Endodermal cell (in vitro differentiated cells): ENCODE measurements at regions not wholly inside any gene's neighbourhood (a gene's known extent, or its start where the extent isn't known, plus 50 kb on each side); places are given as distances from the start of the nearest gene placed in this dataset.

Source experiments
- DNase-seq: peaks from one replicate; pipeline ENCODE4 v3.0.0-alpha.2; 2017
- H3K27ac ChIP-seq: 2 replicates; pipeline ENCODE4 v1.5.1; 2013; ENCODE audit warnings: mild to moderate bottlenecking, low read depth, low read length, moderate library complexity
- H3K27me3 ChIP-seq: 2 replicates; pipeline ENCODE4 v1.6.1; 2013; ENCODE audit warnings: mild to moderate bottlenecking, low read length, moderate library complexity; ENCODE audit not compliant: insufficient read depth, control insufficient read depth, poor library complexity, severe bottlenecking
- H3K36me3 ChIP-seq: 2 replicates; pipeline ENCODE4 v1.7.0; 2013; ENCODE audit warnings: mild to moderate bottlenecking, low read length, moderate library complexity; ENCODE audit not compliant: control insufficient read depth, insufficient read depth
- H3K4me1 ChIP-seq: one replicate; pipeline ENCODE4 v1.7.0; 2013; ENCODE audit warnings: low read length; ENCODE audit not compliant: control insufficient read depth, insufficient read depth
- H3K4me3 ChIP-seq: 2 replicates; pipeline ENCODE4 v1.5.1; 2013; ENCODE audit warnings: mild to moderate bottlenecking, low read length, moderate library complexity
- H3K9ac ChIP-seq: 2 replicates; pipeline ENCODE4 v1.6.1; 2013; ENCODE audit warnings: mild to moderate bottlenecking, low read length, moderate library complexity; ENCODE audit not compliant: poor library complexity, severe bottlenecking; ENCODE audit errors: extremely low read depth
- H3K9me3 ChIP-seq: 2 replicates; pipeline ENCODE4 v1.6.1; 2013; ENCODE audit warnings: mild to moderate bottlenecking, low read length, moderate library complexity; ENCODE audit not compliant: control insufficient read depth
- H3K27ac Mint-ChIP-seq: 2 replicates; pipeline ENCODE4 v1.8.0; 2020; ENCODE audit warnings: mixed read lengths
- H3K27me3 Mint-ChIP-seq: 2 replicates; pipeline ENCODE4 v1.8.0; 2021; ENCODE audit warnings: mild to moderate bottlenecking, mixed read lengths; ENCODE audit not compliant: insufficient read depth
- H3K36me3 Mint-ChIP-seq: 2 replicates; pipeline ENCODE4 v1.8.0; 2020; ENCODE audit warnings: low read depth, mixed read lengths
- H3K4me1 Mint-ChIP-seq: 2 replicates; pipeline ENCODE4 v1.8.0; 2020; ENCODE audit warnings: mixed read lengths
- H3K4me3 Mint-ChIP-seq: 2 replicates; pipeline ENCODE4 v1.8.0; 2020; ENCODE audit warnings: mild to moderate bottlenecking, moderate library complexity, mixed read lengths
- H3K9me3 Mint-ChIP-seq: 2 replicates; pipeline ENCODE4 v1.8.0; 2020; ENCODE audit warnings: mild to moderate bottlenecking, mixed read lengths
- WGBS, 2 experiments: methylation state at CpG; one replicate each; pipeline versions ENCODE4 v1.1.5 to v1.1.7; 2013; ENCODE audit warnings: missing lambda C conversion rate in 2 of 2, mixed read lengths in 1 of 2; ENCODE audit not compliant: insufficient coverage in 1 of 2, insufficient read length in 1 of 2; 5-methylcytosine and 5-hydroxymethylcytosine counted together
- TF ChIP-seq, protein P1 (sequence below): fragments of 200-600 bp; sonication (generic); conservative IDR thresholded peaks from 2 replicates; pipeline ENCODE4 v1.5.0; 2021; ENCODE audit warnings: antibody characterized with exemption, mild to moderate bottlenecking

DNA sequence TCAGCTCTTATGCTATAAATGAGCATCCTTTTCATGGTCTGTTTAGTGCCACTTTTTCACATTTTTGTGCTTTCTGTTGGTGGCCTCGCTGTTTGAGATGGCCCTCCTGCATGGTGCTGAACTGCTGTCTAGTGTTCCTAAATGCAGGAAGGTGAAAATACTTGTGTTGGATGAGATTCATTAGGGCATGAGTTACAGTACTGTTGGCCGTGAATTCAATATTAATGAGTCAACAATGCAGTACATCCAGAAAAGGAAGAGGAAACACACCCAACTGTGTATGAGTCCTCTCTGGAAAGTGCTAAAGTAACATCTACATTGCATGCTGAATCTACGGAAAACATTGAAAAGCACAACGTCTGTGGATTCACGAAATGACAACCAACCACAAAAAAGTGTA, 124.0 kb downstream of the HERPUD2 start:
- H3K9ac ChIP-seq: no peak overlapping the region
- peaks cover 5% of the 10 kb centered on the region for H3K4me1 ChIP-seq
- H3K4me3 Mint-ChIP-seq: no peak overlapping the region
- no peaks in the 10 kb centered on the region for H3K27me3 ChIP-seq
- 89 to 100% methylated on average over 1 to 5 of the region's 5 CpGs for WGBS, 2 experiments
- H3K4me1 Mint-ChIP-seq: no peaks in the 10 kb centered on the region
- H3K9me3 Mint-ChIP-seq: no peaks in the 10 kb centered on the region
- H3K9me3 ChIP-seq: no peaks in the 10 kb centered on the region
- no peak for DNase-seq
- H3K27me3 Mint-ChIP-seq: peaks cover 2% of the 10 kb centered on the region
- no peak overlapping the region for H3K27ac ChIP-seq
- H3K27ac Mint-ChIP-seq: no peak overlapping the region
- no peaks in the 10 kb centered on the region for H3K36me3 ChIP-seq
- TF ChIP-seq, protein P1, sequence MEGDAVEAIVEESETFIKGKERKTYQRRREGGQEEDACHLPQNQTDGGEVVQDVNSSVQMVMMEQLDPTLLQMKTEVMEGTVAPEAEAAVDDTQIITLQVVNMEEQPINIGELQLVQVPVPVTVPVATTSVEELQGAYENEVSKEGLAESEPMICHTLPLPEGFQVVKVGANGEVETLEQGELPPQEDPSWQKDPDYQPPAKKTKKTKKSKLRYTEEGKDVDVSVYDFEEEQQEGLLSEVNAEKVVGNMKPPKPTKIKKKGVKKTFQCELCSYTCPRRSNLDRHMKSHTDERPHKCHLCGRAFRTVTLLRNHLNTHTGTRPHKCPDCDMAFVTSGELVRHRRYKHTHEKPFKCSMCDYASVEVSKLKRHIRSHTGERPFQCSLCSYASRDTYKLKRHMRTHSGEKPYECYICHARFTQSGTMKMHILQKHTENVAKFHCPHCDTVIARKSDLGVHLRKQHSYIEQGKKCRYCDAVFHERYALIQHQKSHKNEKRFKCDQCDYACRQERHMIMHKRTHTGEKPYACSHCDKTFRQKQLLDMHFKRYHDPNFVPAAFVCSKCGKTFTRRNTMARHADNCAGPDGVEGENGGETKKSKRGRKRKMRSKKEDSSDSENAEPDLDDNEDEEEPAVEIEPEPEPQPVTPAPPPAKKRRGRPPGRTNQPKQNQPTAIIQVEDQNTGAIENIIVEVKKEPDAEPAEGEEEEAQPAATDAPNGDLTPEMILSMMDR: no peak
- no peaks in the 10 kb centered on the region for H3K36me3 Mint-ChIP-seq
- no peak overlapping the region for H3K4me3 ChIP-seq

DNA sequence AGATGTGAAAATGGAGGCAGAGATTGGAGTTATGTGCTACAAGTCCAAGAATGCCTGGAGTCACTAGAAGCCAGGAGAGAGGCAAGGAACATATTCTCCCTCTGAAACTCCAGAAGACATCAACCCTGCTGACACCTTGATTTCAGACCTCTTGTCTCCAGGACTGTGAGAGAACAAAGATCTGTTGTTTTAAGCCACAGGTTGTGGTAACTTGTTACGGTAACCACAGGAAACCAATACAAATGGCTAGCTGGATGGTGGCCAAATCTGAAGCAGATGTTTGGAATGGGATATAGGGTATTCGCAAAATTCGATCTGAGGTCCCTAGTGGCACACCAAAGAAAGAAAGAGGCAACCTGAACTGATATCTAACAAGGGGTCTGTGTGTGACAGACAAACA, 129.0 kb downstream of the HERPUD2 start:
- Mint-ChIP-seq H3K9me3 (peaks cover 3% of the 10 kb centered on the region), H3K36me3 (no peaks in the 10 kb centered on the region), H3K27ac (no peak overlapping the region), H3K4me1 (no peaks in the 10 kb centered on the region), H3K4me3 (no peak overlapping the region), H3K27me3 (peaks cover 2% of the 10 kb centered on the region)
- no peak overlapping the region for H3K9ac ChIP-seq
- WGBS, 2 experiments: 78 to 82% methylated on average over 3 of the region's 3 CpGs
- H3K4me1 ChIP-seq: peaks cover 7% of the 10 kb centered on the region
- no peaks in the 10 kb centered on the region for H3K27me3 ChIP-seq
- no peak overlapping the region for H3K4me3 ChIP-seq
- TF ChIP-seq, protein P1: no peak
- DNase-seq: no peak
- no peak overlapping the region for H3K27ac ChIP-seq
- H3K36me3 ChIP-seq: no peaks in the 10 kb centered on the region
- H3K9me3 ChIP-seq: no peaks in the 10 kb centered on the region

DNA sequence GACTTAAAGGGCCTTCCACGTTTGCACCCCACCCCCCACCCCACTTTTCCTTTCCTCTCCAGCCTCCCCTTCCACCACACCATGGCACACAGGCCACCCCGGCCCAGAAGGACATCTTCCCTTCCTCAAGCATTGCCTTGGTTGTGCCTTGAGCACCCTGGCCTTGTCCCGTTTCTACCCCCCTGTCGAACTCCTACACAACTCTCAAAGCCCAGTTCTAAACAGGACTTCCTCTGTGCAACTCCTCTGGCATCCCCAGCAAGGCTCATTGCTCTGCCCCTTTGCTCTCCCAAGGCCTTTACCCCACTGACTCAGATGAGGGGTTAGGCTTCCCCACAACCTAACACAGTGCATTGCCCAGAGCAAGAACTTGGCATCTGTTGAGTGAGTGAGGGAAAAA, 136.1 kb downstream of the HERPUD2 start:
- Mint-ChIP-seq H3K36me3 (no peaks in the 10 kb centered on the region), H3K4me3 (no peak overlapping the region), H3K27me3 (peaks cover 2% of the 10 kb centered on the region), H3K9me3 (peaks cover 11% of the 10 kb centered on the region), H3K4me1 (no peaks in the 10 kb centered on the region), H3K27ac (no peak overlapping the region)
- Histone ChIP-seq H3K9me3 (no peaks in the 10 kb centered on the region), H3K27me3 (no peaks in the 10 kb centered on the region), H3K4me3 (no peak overlapping the region), H3K36me3 (no peaks in the 10 kb centered on the region), H3K27ac (no peak overlapping the region), H3K9ac (no peak overlapping the region), H3K4me1 (peaks cover 2% of the 10 kb centered on the region)
- peak; percentile 24 for DNase-seq
- TF ChIP-seq, protein P1: no peak
- WGBS, 2 experiments: 93 to 100% methylated on average over 1 to 4 of the region's 4 CpGs
